Right atrium auricular region (tissue), 2 donors: ENCODE measurements at regions not wholly inside any gene's neighbourhood (a gene's known extent, or its start where the extent isn't known, plus 50 kb on each side); places are given as distances from the start of the nearest gene placed in this dataset.

Source experiments
- DNase-seq: peaks from one replicate; pipeline ENCODE4 v3.0.0-alpha.2; 2019; ENCODE audit warnings: low spot score
- H3K27ac ChIP-seq, 2 donors: fragments of 200-600 bp; sonication (generic); 1 replicate in 1 of 2; 2 replicates in 1 of 2; pipeline ENCODE4 v1.5.1; 2016 to 2019
- H3K27me3 ChIP-seq, 2 donors: fragments of 200-600 bp; sonication (generic); one replicate each; pipeline versions ENCODE4 v1.5.1 to v1.6.0; 2017 to 2019
- H3K36me3 ChIP-seq: fragments of 200-600 bp; sonication (generic); one replicate; pipeline ENCODE4 v1.5.1; 2016
- H3K4me1 ChIP-seq, 2 donors: fragments of 200-600 bp; sonication (generic); one replicate each; pipeline versions ENCODE4 v1.5.1 to v1.6.0; 2017 to 2019
- H3K4me3 ChIP-seq, 2 donors: fragments of 200-600 bp; sonication (generic); 1 replicate in 1 of 2; 2 replicates in 1 of 2; pipeline ENCODE4 v1.5.1; 2017 to 2019; ENCODE audit warnings: mild to moderate bottlenecking in 1 of 2, moderate library complexity in 1 of 2
- H3K9me3 ChIP-seq, 2 donors: fragments of 200-600 bp; sonication (generic); one replicate each; pipeline ENCODE4 v1.5.1; 2019
- CTCF ChIP-seq, 2 donors: fragments of 200-600 bp; sonication (generic); IDR thresholded peaks; one replicate each; pipeline ENCODE4 v1.5.1; 2019; ENCODE audit warnings: antibody characterized with exemption in 2 of 2

- H3K4me3 ChIP-seq: no peak overlapping the region
- no peaks in the 10 kb centered on the region for H3K27me3 ChIP-seq
- no peaks in the 10 kb centered on the region for H3K36me3 ChIP-seq
- DNase-seq: no peak
- no peak overlapping the region for H3K27ac ChIP-seq
- TF ChIP-seq CTCF (IDR thresholded peaks at IDR 0.05): peak; percentile 17 to 83
- H3K4me1 ChIP-seq: no peaks in the 10 kb centered on the region
- H3K9me3 ChIP-seq: peaks cover 0 to 6% of the 10 kb centered on the region in 2 donors
Observed at GRCh38 chr7:55641273-55641691, 69.0 kb upstream of the VOPP1 start.

GRCh38 chr7:55639640-55640039 is 67.3 kb upstream of the VOPP1 start:
- Histone ChIP-seq H3K36me3 (no peaks in the 10 kb centered on the region), H3K4me3 (no peak overlapping the region), H3K27me3 (no peaks in the 10 kb centered on the region), H3K9me3 (peaks cover 0 to 6% of the 10 kb centered on the region in 2 donors), H3K4me1 (no peaks in the 10 kb centered on the region), H3K27ac (no peak overlapping the region)
- DNase-seq: no peak
- TF ChIP-seq CTCF (IDR thresholded peaks at IDR 0.05): no peak

- no peaks in the 10 kb centered on the region for H3K36me3 ChIP-seq
- H3K4me1 ChIP-seq: no peaks in the 10 kb centered on the region
- no peaks in the 10 kb centered on the region for H3K27me3 ChIP-seq
- DNase-seq: no peak
- no peak overlapping the region for H3K27ac ChIP-seq
- no peak for TF ChIP-seq CTCF (IDR thresholded peaks at IDR 0.05)
- H3K4me3 ChIP-seq: no peak overlapping the region
- peaks cover 0 to 5% of the 10 kb centered on the region in 2 donors for H3K9me3 ChIP-seq
Observed at GRCh38 chr7:55629051-55629677, 56.9 kb upstream of the VOPP1 start.

GRCh38 chr7:55624813-55625212 is 52.5 kb upstream of the VOPP1 start:
- Histone ChIP-seq H3K36me3 (no peaks in the 10 kb centered on the region), H3K27me3 (no peaks in the 10 kb centered on the region), H3K4me1 (no peaks in the 10 kb centered on the region), H3K4me3 (no peak overlapping the region), H3K9me3 (peaks cover 0 to 5% of the 10 kb centered on the region in 2 donors), H3K27ac (no peak overlapping the region)
- no peak for DNase-seq
- no peak for TF ChIP-seq CTCF (IDR thresholded peaks at IDR 0.05)

- Histone ChIP-seq H3K4me1 (no peaks in the 10 kb centered on the region), H3K36me3 (no peaks in the 10 kb centered on the region), H3K9me3 (peaks cover 0 to 5% of the 10 kb centered on the region in 2 donors), H3K27me3 (no peaks in the 10 kb centered on the region), H3K4me3 (no peak overlapping the region), H3K27ac (no peak overlapping the region)
- TF ChIP-seq CTCF (IDR thresholded peaks at IDR 0.05): no peak
- no peak for DNase-seq
Observed at GRCh38 chr7:55623617-55624016, 51.3 kb upstream of the VOPP1 start.

GRCh38 chr7:55622241-55622640 is 49.9 kb upstream of the VOPP1 start:
- peaks cover 0 to 5% of the 10 kb centered on the region in 2 donors for H3K9me3 ChIP-seq
- H3K36me3 ChIP-seq: no peaks in the 10 kb centered on the region
- no peak for TF ChIP-seq CTCF (IDR thresholded peaks at IDR 0.05)
- no peak overlapping the region for H3K27ac ChIP-seq
- H3K4me3 ChIP-seq: no peak overlapping the region
- no peaks in the 10 kb centered on the region for H3K4me1 ChIP-seq
- no peak for DNase-seq
- H3K27me3 ChIP-seq: no peaks in the 10 kb centered on the region
